SK-N-SH (cell line): ENCODE measurements at regions not wholly inside any gene's neighbourhood (a gene's known extent, or its start where the extent isn't known, plus 50 kb on each side); places are given as distances from the start of the nearest gene placed in this dataset.

ENCODE experiments used
- CTCF ChIA-PET: fragments of 300-600, 350-600 bp; formaldehyde crosslinking; extraction: SDS; loops from one replicate; lab custom pipeline; 2021; lab: Yijun Ruan, JAX
- POLR2A ChIA-PET: fragments of 350-600 bp; sonication (Branson Sonifier 250); formaldehyde crosslinking; extraction: SDS; loops from one replicate; lab custom pipeline; 2020; ENCODE audit warnings: antibody characterized with exemption, inconsistent platforms; lab: Yijun Ruan, JAX
- DNase-seq: peaks from one replicate; pipeline ENCODE4 v3.0.0; 2012
- H2AFZ ChIP-seq: fragments of 200-600 bp; sonication (generic); 2 replicates; pipeline ENCODE4 v1.8.1; 2016; ENCODE audit warnings: antibody characterized with exemption, mild to moderate bottlenecking, low read depth
- H3F3A ChIP-seq: fragments of 200-600 bp; sonication (generic); replicated peaks from 2 replicates; pipeline ENCODE3; 2016; ENCODE audit warnings: antibody characterized with exemption, mild to moderate bottlenecking; ENCODE audit not compliant: insufficient read depth
- H3K27ac ChIP-seq, 2 experiments: fragments of 200-500 bp in 1 of 2; fragments of 200-600 bp in 1 of 2; sonication (Bioruptor generic) in 1 of 2; sonication (generic), shearing (Covaris generic) in 1 of 2; 2 replicates each; pipeline versions ENCODE4 v1.5.1 to v1.6.1; 2014 to 2016; ENCODE audit warnings: low read depth in 2 of 2, inconsistent platforms in 1 of 2, low read length in 1 of 2, mild to moderate bottlenecking in 1 of 2, mixed read lengths in 1 of 2
- H3K27me3 ChIP-seq: fragments of 200-600 bp; sonication (generic), shearing (Covaris generic); 2 replicates; pipeline ENCODE4 v1.6.1; 2016; ENCODE audit warnings: mixed run types; ENCODE audit not compliant: insufficient read depth
- H3K36me3 ChIP-seq, 2 experiments: fragments of 200-500 bp in 1 of 2; fragments of 200-600 bp in 1 of 2; sonication (Bioruptor generic) in 1 of 2; sonication (generic) in 1 of 2; replicated peaks in 1 of 2; 2 replicates each; pipeline versions ENCODE3 to v1.5.1; 2014 to 2016; ENCODE audit warnings: low read length in 1 of 2, mild to moderate bottlenecking in 1 of 2; ENCODE audit not compliant: insufficient read depth in 2 of 2, control insufficient read depth in 1 of 2
- H3K4me1 ChIP-seq, 2 experiments: fragments of 200-500 bp in 1 of 2; fragments of 200-600 bp in 1 of 2; sonication (Bioruptor generic) in 1 of 2; sonication (generic), shearing (Covaris generic) in 1 of 2; 2 replicates each; pipeline versions ENCODE4 v1.5.1 to v1.6.1; 2014 to 2016; ENCODE audit warnings: low read depth in 1 of 2, low read length in 1 of 2, mixed run types in 1 of 2; ENCODE audit not compliant: insufficient read depth in 2 of 2, control insufficient read depth in 1 of 2
- H3K4me2 ChIP-seq: fragments of 200-600 bp; sonication (generic), shearing (Covaris generic); 2 replicates; pipeline ENCODE4 v1.6.1; 2017; ENCODE audit warnings: mixed run types
- H3K4me3 ChIP-seq, 2 experiments: fragments of 200-500 bp in 1 of 2; fragments of 200-600 bp in 1 of 2; sonication (Bioruptor generic) in 1 of 2; sonication (generic), shearing (Covaris generic) in 1 of 2; 2 replicates each; pipeline versions ENCODE4 v1.5.1 to v1.8.1; 2014 to 2016; ENCODE audit warnings: low read depth in 2 of 2, inconsistent platforms in 1 of 2, low read length in 1 of 2, mild to moderate bottlenecking in 1 of 2, mixed read lengths in 1 of 2, moderate library complexity in 1 of 2
- H3K79me2 ChIP-seq: fragments of 200-600 bp; sonication (generic); 2 replicates; pipeline ENCODE4 v1.8.1; 2017; ENCODE audit warnings: mild to moderate bottlenecking; ENCODE audit not compliant: insufficient read depth
- H3K9ac ChIP-seq: fragments of 200-600 bp; sonication (generic); 2 replicates; pipeline ENCODE4 v1.6.1; 2017; ENCODE audit warnings: mixed run types
- H3K9me2 ChIP-seq: fragments of 200-600 bp; sonication (generic); 2 replicates; pipeline ENCODE4 v1.6.1; 2017; ENCODE audit warnings: mixed run types
- H3K9me3 ChIP-seq: fragments of 200-600 bp; sonication (generic); 2 replicates; pipeline ENCODE4 v1.6.1; 2017; ENCODE audit warnings: mixed run types, mild to moderate bottlenecking, moderate library complexity
- H4K20me1 ChIP-seq: fragments of 200-600 bp; sonication (generic); 2 replicates; pipeline ENCODE4 v1.6.1; 2017; ENCODE audit warnings: mild to moderate bottlenecking, mixed run types; ENCODE audit not compliant: insufficient read depth
- CTCF ChIP-seq: fragments of 200-600 bp; sonication (generic); IDR thresholded peaks from 2 replicates; pipeline ENCODE4 v1.6.1; 2017; ENCODE audit warnings: antibody characterized with exemption, mild to moderate bottlenecking, moderate library complexity
- ELF1 ChIP-seq: IDR thresholded peaks from 2 replicates; pipeline ENCODE4 v1.4.0; 2012
- EP300 ChIP-seq, 2 experiments: IDR thresholded peaks; 2 replicates each; pipeline versions ENCODE4 v1.4.0 to v1.6.1; 2012; ENCODE audit warnings: borderline replicate concordance in 1 of 2, low read depth in 1 of 2, low read length in 1 of 2
- EZH2phosphoT487 ChIP-seq: fragments of 200-600 bp; sonication (generic); IDR thresholded peaks from 2 replicates; pipeline ENCODE4 v1.6.1; 2017; ENCODE audit warnings: low read depth, mixed run types, mild to moderate bottlenecking, antibody characterized with exemption, moderate library complexity, borderline replicate concordance
- FOSL2 ChIP-seq: IDR thresholded peaks from 2 replicates; pipeline ENCODE4 v1.4.0; 2012; ENCODE audit warnings: low read depth, mild to moderate bottlenecking, moderate library complexity, borderline replicate concordance
- FOXJ3 ChIP-seq: sonication (generic); formaldehyde crosslinking; IDR thresholded peaks from 2 replicates; pipeline ENCODE4 v1.5.1; 2020; ENCODE audit warnings: mild to moderate bottlenecking, missing genetic modification reagents
- GATA2 ChIP-seq: sonication (generic); formaldehyde crosslinking; IDR thresholded peaks from 2 replicates; pipeline ENCODE4 v1.5.0; 2020; ENCODE audit warnings: mild to moderate bottlenecking, missing genetic modification reagents
- IRF3 ChIP-seq: fragments of 150-350 bp; IDR thresholded peaks from 2 replicates; pipeline ENCODE4 v1.6.1; 2016; ENCODE audit warnings: mild to moderate bottlenecking, low read depth, low read length
- JUND ChIP-seq: IDR thresholded peaks from 2 replicates; pipeline ENCODE4 v1.4.0; 2012
- MXI1 ChIP-seq: IDR thresholded peaks from 2 replicates; pipeline ENCODE4 v1.6.1; 2012; ENCODE audit warnings: mild to moderate bottlenecking, low read depth, low read length, improper control_type of control experiment
- NRF1 ChIP-seq: IDR thresholded peaks from 2 replicates; pipeline ENCODE4 v1.6.1; 2012; ENCODE audit warnings: low read depth, mild to moderate bottlenecking, low read length
- POLR2AphosphoS5 ChIP-seq: IDR thresholded peaks from 2 replicates; pipeline ENCODE4 v1.6.1; 2012; ENCODE audit warnings: low read depth, low read length
- RAD21 ChIP-seq: IDR thresholded peaks from 2 replicates; pipeline ENCODE4 v1.6.1; 2012; ENCODE audit warnings: mild to moderate bottlenecking, low read length
- RCOR1 ChIP-seq: fragments of 150-350 bp; IDR thresholded peaks from 2 replicates; pipeline ENCODE4 v1.6.1; 2017; ENCODE audit warnings: antibody characterized with exemption, low read length
- RFX5 ChIP-seq: IDR thresholded peaks from 2 replicates; pipeline ENCODE4 v1.6.1; 2012; ENCODE audit warnings: mild to moderate bottlenecking, improper control_type of control experiment, low read length
- TEAD4 ChIP-seq: IDR thresholded peaks from 2 replicates; pipeline ENCODE4 v1.4.0; 2012; ENCODE audit warnings: mild to moderate bottlenecking, borderline replicate concordance; ENCODE audit not compliant: insufficient read depth
- YY1 ChIP-seq: IDR thresholded peaks from 2 replicates; pipeline ENCODE4 v1.4.0; 2012; ENCODE audit warnings: low read depth, mild to moderate bottlenecking
- WGBS: methylation state at CpG from one replicate; pipeline ENCODE4 v1.1.6; 2017; ENCODE audit warnings: low lambda C conversion rate; 5-methylcytosine and 5-hydroxymethylcytosine counted together
- TF ChIP-seq, protein P1 (sequence below): IDR thresholded peaks from 2 replicates; pipeline ENCODE4 v1.4.0; 2012; ENCODE audit warnings: low read depth, borderline replicate concordance
- TF ChIP-seq, protein P2 (sequence below): IDR thresholded peaks from 2 replicates; pipeline ENCODE4 v1.4.0; 2012; ENCODE audit warnings: low read depth
- TF ChIP-seq, protein P3 (sequence below): IDR thresholded peaks from 2 replicates; pipeline ENCODE4 v1.6.1; 2012; ENCODE audit warnings: mild to moderate bottlenecking, low read depth, low read length, moderate library complexity

- H3K4me3 ChIP-seq, result no peak overlapping the region
- H3K36me3 ChIP-seq, result no peaks in the 10 kb centered on the region
- no peak overlapping the region for H3K27ac ChIP-seq
- TF ChIP-seq NRF1 (no peak), GATA2 (CRISPR knock-in tag) (no peak), RAD21 (no peak), CTCF (no peak), YY1 (no peak), POLR2AphosphoS5 (no peak), JUND (no peak), FOXJ3 (CRISPR knock-in tag) (no peak), FOSL2 (no peak), RCOR1 (no peak), RFX5 (no peak), MXI1 (no peak)
- TF ChIP-seq, protein P1, sequence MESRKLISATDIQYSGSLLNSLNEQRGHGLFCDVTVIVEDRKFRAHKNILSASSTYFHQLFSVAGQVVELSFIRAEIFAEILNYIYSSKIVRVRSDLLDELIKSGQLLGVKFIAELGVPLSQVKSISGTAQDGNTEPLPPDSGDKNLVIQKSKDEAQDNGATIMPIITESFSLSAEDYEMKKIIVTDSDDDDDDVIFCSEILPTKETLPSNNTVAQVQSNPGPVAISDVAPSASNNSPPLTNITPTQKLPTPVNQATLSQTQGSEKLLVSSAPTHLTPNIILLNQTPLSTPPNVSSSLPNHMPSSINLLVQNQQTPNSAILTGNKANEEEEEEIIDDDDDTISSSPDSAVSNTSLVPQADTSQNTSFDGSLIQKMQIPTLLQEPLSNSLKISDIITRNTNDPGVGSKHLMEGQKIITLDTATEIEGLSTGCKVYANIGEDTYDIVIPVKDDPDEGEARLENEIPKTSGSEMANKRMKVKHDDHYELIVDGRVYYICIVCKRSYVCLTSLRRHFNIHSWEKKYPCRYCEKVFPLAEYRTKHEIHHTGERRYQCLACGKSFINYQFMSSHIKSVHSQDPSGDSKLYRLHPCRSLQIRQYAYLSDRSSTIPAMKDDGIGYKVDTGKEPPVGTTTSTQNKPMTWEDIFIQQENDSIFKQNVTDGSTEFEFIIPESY, result no peak
- TF ChIP-seq, protein P2, sequence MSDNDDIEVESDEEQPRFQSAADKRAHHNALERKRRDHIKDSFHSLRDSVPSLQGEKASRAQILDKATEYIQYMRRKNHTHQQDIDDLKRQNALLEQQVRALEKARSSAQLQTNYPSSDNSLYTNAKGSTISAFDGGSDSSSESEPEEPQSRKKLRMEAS, result no peak
- no peaks in the 10 kb centered on the region for H3K9me2 ChIP-seq
- no peaks in the 10 kb centered on the region for H3K79me2 ChIP-seq
- no peak for DNase-seq
- no peak overlapping the region for H3K4me2 ChIP-seq
- no peak overlapping the region for H3K9ac ChIP-seq
- no peaks in the 10 kb centered on the region for H3K27me3 ChIP-seq
- CTCF ChIA-PET, result no interaction called here
- POLR2A ChIA-PET, result no interaction called here
- H3K4me1 ChIP-seq, result no peaks in the 10 kb centered on the region
- H2AFZ ChIP-seq, result no peak overlapping the region
- no peaks in the 10 kb centered on the region for H3F3A ChIP-seq
- 39% methylated on average over 1 of the region's 1 CpG for WGBS
- no peaks in the 10 kb centered on the region for H4K20me1 ChIP-seq
- H3K9me3 ChIP-seq, result peaks cover 8% of the 10 kb centered on the region
Observed at GRCh38 chr3:34463414-34463813, 665.0 kb downstream of the PDCD6IP start.

- WGBS, result 40% methylated on average over 4 of the region's 4 CpGs
- TF ChIP-seq EZH2phosphoT487, result no peak
- no peak for TF ChIP-seq IRF3
- TF ChIP-seq, protein P3, sequence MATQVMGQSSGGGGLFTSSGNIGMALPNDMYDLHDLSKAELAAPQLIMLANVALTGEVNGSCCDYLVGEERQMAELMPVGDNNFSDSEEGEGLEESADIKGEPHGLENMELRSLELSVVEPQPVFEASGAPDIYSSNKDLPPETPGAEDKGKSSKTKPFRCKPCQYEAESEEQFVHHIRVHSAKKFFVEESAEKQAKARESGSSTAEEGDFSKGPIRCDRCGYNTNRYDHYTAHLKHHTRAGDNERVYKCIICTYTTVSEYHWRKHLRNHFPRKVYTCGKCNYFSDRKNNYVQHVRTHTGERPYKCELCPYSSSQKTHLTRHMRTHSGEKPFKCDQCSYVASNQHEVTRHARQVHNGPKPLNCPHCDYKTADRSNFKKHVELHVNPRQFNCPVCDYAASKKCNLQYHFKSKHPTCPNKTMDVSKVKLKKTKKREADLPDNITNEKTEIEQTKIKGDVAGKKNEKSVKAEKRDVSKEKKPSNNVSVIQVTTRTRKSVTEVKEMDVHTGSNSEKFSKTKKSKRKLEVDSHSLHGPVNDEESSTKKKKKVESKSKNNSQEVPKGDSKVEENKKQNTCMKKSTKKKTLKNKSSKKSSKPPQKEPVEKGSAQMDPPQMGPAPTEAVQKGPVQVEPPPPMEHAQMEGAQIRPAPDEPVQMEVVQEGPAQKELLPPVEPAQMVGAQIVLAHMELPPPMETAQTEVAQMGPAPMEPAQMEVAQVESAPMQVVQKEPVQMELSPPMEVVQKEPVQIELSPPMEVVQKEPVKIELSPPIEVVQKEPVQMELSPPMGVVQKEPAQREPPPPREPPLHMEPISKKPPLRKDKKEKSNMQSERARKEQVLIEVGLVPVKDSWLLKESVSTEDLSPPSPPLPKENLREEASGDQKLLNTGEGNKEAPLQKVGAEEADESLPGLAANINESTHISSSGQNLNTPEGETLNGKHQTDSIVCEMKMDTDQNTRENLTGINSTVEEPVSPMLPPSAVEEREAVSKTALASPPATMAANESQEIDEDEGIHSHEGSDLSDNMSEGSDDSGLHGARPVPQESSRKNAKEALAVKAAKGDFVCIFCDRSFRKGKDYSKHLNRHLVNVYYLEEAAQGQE, result no peak
- no peak for TF ChIP-seq MXI1
- no peak for TF ChIP-seq TEAD4
- no peak for TF ChIP-seq ELF1
- no peak for TF ChIP-seq EP300 (IDR thresholded peaks at IDR 0.05; ENCODE audit: borderline replicate concordance in 1 of 2, low read depth in 1 of 2, low read length in 1 of 2)
Observed at GRCh38 chr3:34464646-34465045, 666.2 kb downstream of the PDCD6IP start.

More at GRCh38 chr3:34464646-34465045, 666.2 kb downstream of the PDCD6IP start:
- ChIA-PET POLR2A (no interaction called here), CTCF (no interaction called here)
- no peaks in the 10 kb centered on the region for H3K9me2 ChIP-seq
- no peak overlapping the region for H3K4me3 ChIP-seq
- H3F3A ChIP-seq, result no peaks in the 10 kb centered on the region
- H2AFZ ChIP-seq, result no peak overlapping the region
- no peaks in the 10 kb centered on the region for H3K36me3 ChIP-seq
- DNase-seq, result no peak
- H4K20me1 ChIP-seq, result no peaks in the 10 kb centered on the region
- no peak overlapping the region for H3K4me2 ChIP-seq
- H3K9me3 ChIP-seq, result no peaks in the 10 kb centered on the region; the same call in 1 of the 2 replicates
- no peaks in the 10 kb centered on the region for H3K79me2 ChIP-seq
- no peaks in the 10 kb centered on the region for H3K4me1 ChIP-seq
- H3K27me3 ChIP-seq, result no peaks in the 10 kb centered on the region
- H3K9ac ChIP-seq, result no peak overlapping the region
- H3K27ac ChIP-seq, result no peak overlapping the region
